HEK293 (cell line): ENCODE measurements at regions not wholly inside any gene's neighbourhood (a gene's known extent, or its start where the extent isn't known, plus 50 kb on each side); places are given as distances from the start of the nearest gene placed in this dataset.

Source experiments
- HOXD13 ChIP-seq: sonication (generic); formaldehyde crosslinking; IDR thresholded peaks from 2 replicates; pipeline ENCODE4 v1.8.0; 2022; ENCODE audit warnings: missing genetic modification reagents, borderline replicate concordance
- KLF16 ChIP-seq: fragments of 450-650 bp; formaldehyde crosslinking; IDR thresholded peaks from 2 replicates; pipeline ENCODE4 v1.5.1; 2017; ENCODE audit warnings: missing biosample characterization, missing genetic modification characterization
- MEIS1 ChIP-seq: sonication (generic); formaldehyde crosslinking; IDR thresholded peaks from 2 replicates; pipeline ENCODE4 v1.8.1; 2022; ENCODE audit warnings: missing genetic modification reagents, mild to moderate bottlenecking, borderline replicate concordance
- OVOL3 ChIP-seq: fragments of 450-650 bp; formaldehyde crosslinking; IDR thresholded peaks from 2 replicates; pipeline ENCODE4 v1.5.1; 2016; ENCODE audit warnings: missing biosample characterization, missing genetic modification characterization
- PRDM10 ChIP-seq: fragments of 450-650 bp; formaldehyde crosslinking; IDR thresholded peaks from 2 replicates; pipeline ENCODE4 v1.5.1; 2016; ENCODE audit warnings: missing biosample characterization, missing genetic modification characterization
- REPIN1 ChIP-seq: fragments of 450-650 bp; formaldehyde crosslinking; IDR thresholded peaks from 2 replicates; pipeline ENCODE4 v1.5.1; 2017; ENCODE audit warnings: missing biosample characterization, missing genetic modification characterization, low read depth
- TSHZ1 ChIP-seq: fragments of 450-650 bp; formaldehyde crosslinking; IDR thresholded peaks from 2 replicates; pipeline ENCODE4 v1.5.1; 2016; ENCODE audit warnings: missing biosample characterization, missing genetic modification characterization, borderline replicate concordance
- ZBTB20 ChIP-seq: fragments of 450-650 bp; formaldehyde crosslinking; IDR thresholded peaks from 2 replicates; pipeline ENCODE4 v1.5.1; 2016; ENCODE audit warnings: missing biosample characterization, missing genetic modification characterization
- ZBTB7A ChIP-seq: fragments of 450-650 bp; formaldehyde crosslinking; IDR thresholded peaks from 2 replicates; pipeline ENCODE4 v1.5.1; 2016; ENCODE audit warnings: low read depth, missing biosample characterization, missing genetic modification characterization
- ZNF2 ChIP-seq: fragments of 450-650 bp; formaldehyde crosslinking; IDR thresholded peaks from 2 replicates; pipeline ENCODE4 v1.5.1; 2016; ENCODE audit warnings: missing biosample characterization, missing genetic modification characterization
- ZNF211 ChIP-seq: fragments of 450-650 bp; formaldehyde crosslinking; IDR thresholded peaks from 2 replicates; pipeline ENCODE4 v1.5.1; 2016; ENCODE audit warnings: low read depth, missing biosample characterization, missing genetic modification characterization
- ZNF501 ChIP-seq: fragments of 450-650 bp; formaldehyde crosslinking; IDR thresholded peaks from 2 replicates; pipeline ENCODE4 v1.5.1; 2016; ENCODE audit warnings: missing biosample characterization, missing genetic modification characterization
- ZNF610 ChIP-seq: fragments of 450-650 bp; formaldehyde crosslinking; IDR thresholded peaks from 2 replicates; pipeline ENCODE4 v1.5.1; 2016; ENCODE audit warnings: missing biosample characterization, missing genetic modification characterization, borderline replicate concordance
- ZNF629 ChIP-seq: fragments of 450-650 bp; formaldehyde crosslinking; IDR thresholded peaks from 2 replicates; pipeline ENCODE4 v1.5.1; 2017; ENCODE audit warnings: missing biosample characterization, missing genetic modification characterization
- ZNF747 ChIP-seq: fragments of 450-650 bp; formaldehyde crosslinking; IDR thresholded peaks from 2 replicates; pipeline ENCODE4 v1.5.1; 2016; ENCODE audit warnings: missing biosample characterization, missing genetic modification characterization
- ZNF776 ChIP-seq: fragments of 450-650 bp; formaldehyde crosslinking; IDR thresholded peaks from 2 replicates; pipeline ENCODE4 v1.5.0; 2017; ENCODE audit warnings: missing biosample characterization, missing genetic modification characterization, borderline replicate concordance
- ZNF792 ChIP-seq: fragments of 450-650 bp; formaldehyde crosslinking; IDR thresholded peaks from 2 replicates; pipeline ENCODE4 v1.5.1; 2016; ENCODE audit warnings: missing biosample characterization, missing genetic modification characterization
- TF ChIP-seq, protein P1 (sequence below): fragments of 450-650 bp; formaldehyde crosslinking; conservative IDR thresholded peaks from 2 replicates; pipeline ENCODE4 v1.5.1; 2016; ENCODE audit warnings: low read depth, missing biosample characterization, missing genetic modification characterization
- TF ChIP-seq, protein P2 (sequence below): fragments of 450-650 bp; formaldehyde crosslinking; IDR thresholded peaks from 2 replicates; pipeline ENCODE4 v1.5.1; 2016; ENCODE audit warnings: missing biosample characterization, missing genetic modification characterization
- TF ChIP-seq, protein P3 (sequence below): fragments of 450-650 bp; IDR thresholded peaks from 2 replicates; pipeline ENCODE4 v1.5.1; 2018; ENCODE audit warnings: missing biosample characterization, missing genetic modification characterization
- TF ChIP-seq, protein P4 (sequence below): fragments of 450-650 bp; formaldehyde crosslinking; IDR thresholded peaks from 2 replicates; pipeline ENCODE4 v1.5.1; 2016; ENCODE audit warnings: missing biosample characterization, missing genetic modification characterization

DNA sequence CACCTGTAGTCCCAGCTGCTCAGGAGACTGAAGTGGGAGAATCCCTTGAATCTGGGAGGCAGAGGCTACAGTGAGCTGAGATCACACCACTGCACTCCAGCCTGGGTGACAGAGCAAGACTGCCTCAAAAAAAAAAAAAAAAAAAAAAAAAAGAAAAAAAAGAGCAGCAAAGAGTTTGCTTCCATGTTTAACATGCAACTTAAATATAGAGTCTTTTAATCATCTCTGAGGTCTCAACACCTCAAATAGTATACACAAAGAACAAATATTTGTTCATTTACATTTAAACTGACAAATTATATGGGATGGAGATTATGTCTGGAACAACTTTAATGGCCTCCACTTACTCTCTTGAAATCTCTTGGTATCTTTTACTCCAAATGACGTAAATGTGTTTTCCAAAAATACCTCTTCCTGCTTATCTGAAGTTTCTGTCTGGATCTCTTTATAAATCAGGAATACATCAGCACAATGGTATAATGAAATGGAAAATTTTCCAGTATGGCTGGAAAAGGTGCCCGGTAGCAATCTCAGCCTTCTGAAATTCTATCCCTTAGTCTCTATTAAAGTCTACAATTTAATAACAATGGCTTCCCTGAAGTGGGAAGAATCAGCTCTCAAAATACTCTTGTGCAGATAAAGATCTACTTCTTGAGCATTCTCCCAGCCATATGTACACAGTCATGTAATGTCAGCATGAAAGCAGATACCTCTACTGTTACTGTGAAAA, 258.5 kb downstream of the OMA1 start (continued):
- TF ChIP-seq, protein P1, sequence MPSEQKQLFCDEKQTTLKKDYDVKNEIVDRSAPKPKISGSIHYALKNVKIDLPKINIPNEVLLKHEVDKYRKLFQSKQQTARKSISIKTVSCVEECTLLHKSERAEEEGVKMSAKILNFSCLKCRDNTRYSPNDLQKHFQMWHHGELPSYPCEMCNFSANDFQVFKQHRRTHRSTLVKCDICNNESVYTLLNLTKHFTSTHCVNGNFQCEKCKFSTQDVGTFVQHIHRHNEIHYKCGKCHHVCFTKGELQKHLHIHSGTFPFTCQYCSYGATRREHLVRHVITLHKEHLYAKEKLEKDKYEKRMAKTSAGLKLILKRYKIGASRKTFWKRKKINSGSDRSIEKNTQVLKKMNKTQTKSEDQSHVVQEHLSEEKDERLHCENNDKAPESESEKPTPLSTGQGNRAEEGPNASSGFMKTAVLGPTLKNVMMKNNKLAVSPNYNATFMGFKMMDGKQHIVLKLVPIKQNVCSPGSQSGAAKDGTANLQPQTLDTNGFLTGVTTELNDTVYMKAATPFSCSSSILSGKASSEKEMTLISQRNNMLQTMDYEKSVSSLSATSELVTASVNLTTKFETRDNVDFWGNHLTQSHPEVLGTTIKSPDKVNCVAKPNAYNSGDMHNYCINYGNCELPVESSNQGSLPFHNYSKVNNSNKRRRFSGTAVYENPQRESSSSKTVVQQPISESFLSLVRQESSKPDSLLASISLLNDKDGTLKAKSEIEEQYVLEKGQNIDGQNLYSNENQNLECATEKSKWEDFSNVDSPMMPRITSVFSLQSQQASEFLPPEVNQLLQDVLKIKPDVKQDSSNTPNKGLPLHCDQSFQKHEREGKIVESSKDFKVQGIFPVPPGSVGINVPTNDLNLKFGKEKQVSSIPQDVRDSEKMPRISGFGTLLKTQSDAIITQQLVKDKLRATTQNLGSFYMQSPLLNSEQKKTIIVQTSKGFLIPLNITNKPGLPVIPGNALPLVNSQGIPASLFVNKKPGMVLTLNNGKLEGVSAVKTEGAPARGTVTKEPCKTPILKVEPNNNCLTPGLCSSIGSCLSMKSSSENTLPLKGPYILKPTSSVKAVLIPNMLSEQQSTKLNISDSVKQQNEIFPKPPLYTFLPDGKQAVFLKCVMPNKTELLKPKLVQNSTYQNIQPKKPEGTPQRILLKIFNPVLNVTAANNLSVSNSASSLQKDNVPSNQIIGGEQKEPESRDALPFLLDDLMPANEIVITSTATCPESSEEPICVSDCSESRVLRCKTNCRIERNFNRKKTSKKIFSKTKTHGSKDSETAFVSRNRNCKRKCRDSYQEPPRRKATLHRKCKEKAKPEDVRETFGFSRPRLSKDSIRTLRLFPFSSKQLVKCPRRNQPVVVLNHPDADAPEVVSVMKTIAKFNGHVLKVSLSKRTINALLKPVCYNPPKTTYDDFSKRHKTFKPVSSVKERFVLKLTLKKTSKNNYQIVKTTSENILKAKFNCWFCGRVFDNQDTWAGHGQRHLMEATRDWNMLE (tag by site-specific recombination) = 0 out of 2 replicates have a peak, but pooled peaks have one; percentile 8
- 0 out of 2 replicates have a peak, but pooled peaks have one; percentile 35 for TF ChIP-seq ZNF501 (tag by site-specific recombination)
- TF ChIP-seq, protein P2, sequence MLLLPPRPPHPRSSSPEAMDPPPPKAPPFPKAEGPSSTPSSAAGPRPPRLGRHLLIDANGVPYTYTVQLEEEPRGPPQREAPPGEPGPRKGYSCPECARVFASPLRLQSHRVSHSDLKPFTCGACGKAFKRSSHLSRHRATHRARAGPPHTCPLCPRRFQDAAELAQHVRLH = 0 out of 2 replicates have a peak, but pooled peaks have one; percentile 17
- TF ChIP-seq ZNF610 (tag by site-specific recombination) = no peak
- peak; percentile 48 for TF ChIP-seq OVOL3 (tag by site-specific recombination)
- no peak for TF ChIP-seq ZNF211 (tag by site-specific recombination)
- no peak for TF ChIP-seq MEIS1 (CRISPR knock-in tag)
- no peak for TF ChIP-seq ZNF776 (tag by site-specific recombination)
- TF ChIP-seq, protein P3, sequence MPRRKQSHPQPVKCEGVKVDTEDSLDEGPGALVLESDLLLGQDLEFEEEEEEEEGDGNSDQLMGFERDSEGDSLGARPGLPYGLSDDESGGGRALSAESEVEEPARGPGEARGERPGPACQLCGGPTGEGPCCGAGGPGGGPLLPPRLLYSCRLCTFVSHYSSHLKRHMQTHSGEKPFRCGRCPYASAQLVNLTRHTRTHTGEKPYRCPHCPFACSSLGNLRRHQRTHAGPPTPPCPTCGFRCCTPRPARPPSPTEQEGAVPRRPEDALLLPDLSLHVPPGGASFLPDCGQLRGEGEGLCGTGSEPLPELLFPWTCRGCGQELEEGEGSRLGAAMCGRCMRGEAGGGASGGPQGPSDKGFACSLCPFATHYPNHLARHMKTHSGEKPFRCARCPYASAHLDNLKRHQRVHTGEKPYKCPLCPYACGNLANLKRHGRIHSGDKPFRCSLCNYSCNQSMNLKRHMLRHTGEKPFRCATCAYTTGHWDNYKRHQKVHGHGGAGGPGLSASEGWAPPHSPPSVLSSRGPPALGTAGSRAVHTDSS (tag by site-specific recombination) = peak; percentile 15; the same call in 1 of the 2 replicates
- 0 out of 2 replicates have a peak, but pooled peaks have one; percentile 30 for TF ChIP-seq KLF16 (tag by site-specific recombination)
- 0 out of 2 replicates have a peak, but pooled peaks have one; percentile 4 for TF ChIP-seq ZNF2 (tag by site-specific recombination)
- TF ChIP-seq ZBTB20 (tag by site-specific recombination) = peak; percentile 42; the same call in 1 of the 2 replicates
- TF ChIP-seq ZBTB7A (tag by site-specific recombination) = no peak
- TF ChIP-seq HOXD13 = no peak
- TF ChIP-seq ZNF747 (tag by site-specific recombination) = no peak
- TF ChIP-seq, protein P4, sequence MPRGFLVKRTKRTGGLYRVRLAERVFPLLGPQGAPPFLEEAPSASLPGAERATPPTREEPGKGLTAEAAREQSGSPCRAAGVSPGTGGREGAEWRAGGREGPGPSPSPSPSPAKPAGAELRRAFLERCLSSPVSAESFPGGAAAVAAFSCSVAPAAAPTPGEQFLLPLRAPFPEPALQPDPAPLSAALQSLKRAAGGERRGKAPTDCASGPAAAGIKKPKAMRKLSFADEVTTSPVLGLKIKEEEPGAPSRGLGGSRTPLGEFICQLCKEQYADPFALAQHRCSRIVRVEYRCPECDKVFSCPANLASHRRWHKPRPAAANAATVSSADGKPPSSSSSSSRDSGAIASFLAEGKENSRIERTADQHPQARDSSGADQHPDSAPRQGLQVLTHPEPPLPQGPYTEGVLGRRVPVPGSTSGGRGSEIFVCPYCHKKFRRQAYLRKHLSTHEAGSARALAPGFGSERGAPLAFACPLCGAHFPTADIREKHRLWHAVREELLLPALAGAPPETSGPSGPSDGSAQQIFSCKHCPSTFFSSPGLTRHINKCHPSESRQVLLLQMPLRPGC = peak; percentile 74
- no peak for TF ChIP-seq REPIN1 (tag by site-specific recombination)
- 0 out of 2 replicates have a peak, but pooled peaks have one; percentile 37 for TF ChIP-seq TSHZ1
- TF ChIP-seq PRDM10 (tag by site-specific recombination) = peak; percentile 36
- TF ChIP-seq ZNF792 = no peak
- TF ChIP-seq ZNF629 (tag by site-specific recombination) = peak; percentile 85
